Natural killer cell (primary cell): ENCODE measurements at regions not wholly inside any gene's neighbourhood (a gene's known extent, or its start where the extent isn't known, plus 50 kb on each side); places are given as distances from the start of the nearest gene placed in this dataset.

ENCODE experiments used
- ATAC-seq, 3 donors: fragments of 150-1000 bp in 2 of 3; fragments of 200-7000 bp in 1 of 3; cut with Tn5 transposase; 1 replicate in 1 of 3; 2 replicates in 2 of 3; pipeline ENCODE4 v1.10.0; 2021; ENCODE audit warnings: mild to moderate bottlenecking in 2 of 3, moderate library complexity in 2 of 3
- DNase-seq, 2 donors: peaks; one replicate each; pipeline versions ENCODE4 v3.0.0 to v3.0.0-alpha.2; 2013 to 2021; ENCODE audit warnings: mixed read lengths in 1 of 2
- H3K27ac ChIP-seq: one replicate; pipeline ENCODE4 v1.5.1; 2013; ENCODE audit warnings: mild to moderate bottlenecking, low read length
- H3K27me3 ChIP-seq: one replicate; pipeline ENCODE4 v1.6.1; 2013; ENCODE audit warnings: low read length; ENCODE audit not compliant: control insufficient read depth, insufficient read depth
- H3K36me3 ChIP-seq: one replicate; pipeline ENCODE4 v1.6.1; 2013; ENCODE audit warnings: low read length; ENCODE audit not compliant: control insufficient read depth, insufficient read depth
- H3K4me1 ChIP-seq: one replicate; pipeline ENCODE4 v1.6.1; 2013; ENCODE audit warnings: low read length; ENCODE audit not compliant: control insufficient read depth, insufficient read depth
- H3K4me3 ChIP-seq: one replicate; pipeline ENCODE4 v1.5.1; 2013; ENCODE audit warnings: low read length
- H3K9me3 ChIP-seq: one replicate; pipeline ENCODE4 v1.6.1; 2013; ENCODE audit warnings: low read length; ENCODE audit not compliant: control insufficient read depth, insufficient read depth
- H3K27ac Mint-ChIP-seq, 2 donors: one replicate each; pipeline ENCODE4 v1.8.0; 2022; ENCODE audit warnings: mild to moderate bottlenecking in 2 of 2, mixed read lengths in 2 of 2, moderate library complexity in 1 of 2
- H3K27me3 Mint-ChIP-seq, 2 donors: one replicate each; pipeline ENCODE4 v1.8.0; 2022; ENCODE audit warnings: low read depth in 2 of 2, mixed read lengths in 2 of 2
- H3K36me3 Mint-ChIP-seq: one replicate; pipeline ENCODE4 v1.8.0; 2022; ENCODE audit warnings: mixed read lengths
- H3K4me1 Mint-ChIP-seq, 2 donors: one replicate each; pipeline ENCODE4 v1.8.0; 2022; ENCODE audit warnings: mixed read lengths in 2 of 2
- H3K4me3 Mint-ChIP-seq: one replicate; pipeline ENCODE4 v1.8.0; 2022; ENCODE audit warnings: mild to moderate bottlenecking, moderate library complexity, mixed read lengths
- H3K9me3 Mint-ChIP-seq, 2 donors: one replicate each; pipeline ENCODE4 v1.8.0; 2022; ENCODE audit warnings: mixed read lengths in 2 of 2
- WGBS: methylation state at CpG from one replicate; pipeline ENCODE4 v1.1.7; 2013; ENCODE audit warnings: missing lambda C conversion rate; ENCODE audit not compliant: insufficient coverage; 5-methylcytosine and 5-hydroxymethylcytosine counted together
- intact Hi-C: fragments of 100-400 bp; cut with micrococcal nuclease; formaldehyde crosslinking; loops from one replicate; pipeline ENCODE4 v1.14.2; 2022
- TF ChIP-seq, protein P1 (sequence below): fragments of 200-600 bp; IDR thresholded peaks from one replicate; pipeline ENCODE4 v1.8.0; 2022; ENCODE audit warnings: antibody characterized with exemption

DNA sequence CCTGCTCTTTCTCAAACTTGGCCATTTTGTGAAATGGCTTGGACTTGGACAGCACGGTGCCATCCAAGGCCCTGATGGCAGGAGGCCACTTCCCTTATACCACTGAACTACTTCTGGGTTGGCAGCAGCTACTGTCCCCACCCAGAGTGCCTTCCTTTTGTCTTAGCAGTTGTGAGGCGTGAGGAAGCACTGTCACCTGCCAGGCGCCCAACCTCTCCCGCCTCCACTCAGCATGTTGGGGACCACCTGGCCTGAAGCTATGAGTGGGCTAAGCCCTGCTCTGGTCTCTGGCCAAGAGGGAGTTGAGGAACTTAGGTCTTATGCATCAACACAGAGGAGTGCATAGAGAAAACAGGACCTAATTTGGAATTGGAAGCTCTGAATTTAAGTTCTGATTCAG, 276.0 kb downstream of the ENC1 start:
- intact Hi-C loops = no loop called here
- 92% methylated on average over 4 of the region's 4 CpGs for WGBS
- Mint-ChIP-seq H3K27ac (no peak overlapping the region), H3K27me3 (peaks cover 0 to 7% of the 10 kb centered on the region in 2 donors), H3K9me3 (no peaks in the 10 kb centered on the region), H3K36me3 (no peaks in the 10 kb centered on the region), H3K4me1 (no peaks in the 10 kb centered on the region), H3K4me3 (no peak overlapping the region)
- no peak overlapping the region for H3K4me3 ChIP-seq
- TF ChIP-seq, protein P1, sequence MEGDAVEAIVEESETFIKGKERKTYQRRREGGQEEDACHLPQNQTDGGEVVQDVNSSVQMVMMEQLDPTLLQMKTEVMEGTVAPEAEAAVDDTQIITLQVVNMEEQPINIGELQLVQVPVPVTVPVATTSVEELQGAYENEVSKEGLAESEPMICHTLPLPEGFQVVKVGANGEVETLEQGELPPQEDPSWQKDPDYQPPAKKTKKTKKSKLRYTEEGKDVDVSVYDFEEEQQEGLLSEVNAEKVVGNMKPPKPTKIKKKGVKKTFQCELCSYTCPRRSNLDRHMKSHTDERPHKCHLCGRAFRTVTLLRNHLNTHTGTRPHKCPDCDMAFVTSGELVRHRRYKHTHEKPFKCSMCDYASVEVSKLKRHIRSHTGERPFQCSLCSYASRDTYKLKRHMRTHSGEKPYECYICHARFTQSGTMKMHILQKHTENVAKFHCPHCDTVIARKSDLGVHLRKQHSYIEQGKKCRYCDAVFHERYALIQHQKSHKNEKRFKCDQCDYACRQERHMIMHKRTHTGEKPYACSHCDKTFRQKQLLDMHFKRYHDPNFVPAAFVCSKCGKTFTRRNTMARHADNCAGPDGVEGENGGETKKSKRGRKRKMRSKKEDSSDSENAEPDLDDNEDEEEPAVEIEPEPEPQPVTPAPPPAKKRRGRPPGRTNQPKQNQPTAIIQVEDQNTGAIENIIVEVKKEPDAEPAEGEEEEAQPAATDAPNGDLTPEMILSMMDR = no peak
- H3K36me3 ChIP-seq = no peaks in the 10 kb centered on the region
- no peak overlapping the region for H3K27ac ChIP-seq
- no peaks in the 10 kb centered on the region for H3K9me3 ChIP-seq
- DNase-seq (no peak), ATAC-seq (no peak)
- no peaks in the 10 kb centered on the region for H3K4me1 ChIP-seq
- no peaks in the 10 kb centered on the region for H3K27me3 ChIP-seq

DNA sequence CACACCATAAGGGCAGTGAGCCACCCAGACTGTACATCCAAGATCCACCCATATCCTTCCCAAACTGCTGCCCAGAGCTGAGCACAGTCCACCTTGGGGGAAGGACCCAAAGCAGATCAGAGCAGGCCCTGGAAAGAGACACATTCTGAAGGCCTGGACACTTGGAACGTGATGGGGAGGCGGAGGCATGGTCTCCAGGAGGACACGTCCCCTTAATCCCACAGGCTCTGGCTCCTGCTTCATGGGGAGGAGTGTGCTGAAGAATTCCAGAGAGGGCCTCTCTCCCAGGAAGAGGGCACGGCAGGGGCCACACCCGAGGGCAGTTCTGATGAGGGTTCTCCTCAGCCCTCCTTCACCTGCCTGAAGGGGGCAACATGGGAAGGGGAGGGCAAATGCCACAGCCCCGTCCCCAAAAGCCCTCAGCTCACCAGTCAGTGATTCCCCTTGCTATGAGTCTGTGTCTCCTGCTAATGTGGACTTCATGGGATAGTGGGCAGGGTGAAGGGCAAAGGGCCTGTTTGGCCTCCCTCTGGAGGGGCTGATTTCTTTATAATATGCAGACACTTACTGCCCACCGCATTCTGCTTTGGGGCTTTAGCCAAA, 276.8 kb downstream of the ENC1 start:
- TF ChIP-seq, protein P1 = no peak
- intact Hi-C loops = no loop called here
- ATAC-seq (no peak), DNase-seq (no peak)
- Histone ChIP-seq H3K27ac (no peak overlapping the region), H3K9me3 (no peaks in the 10 kb centered on the region), H3K4me3 (no peak overlapping the region), H3K4me1 (no peaks in the 10 kb centered on the region), H3K27me3 (no peaks in the 10 kb centered on the region), H3K36me3 (no peaks in the 10 kb centered on the region)
- H3K9me3 Mint-ChIP-seq = no peaks in the 10 kb centered on the region
- no peaks in the 10 kb centered on the region for H3K4me1 Mint-ChIP-seq
- no peaks in the 10 kb centered on the region for H3K36me3 Mint-ChIP-seq
- H3K4me3 Mint-ChIP-seq = no peak overlapping the region
- H3K27ac Mint-ChIP-seq = no peak overlapping the region
- peaks cover 0 to 9% of the 10 kb centered on the region in 2 donors for H3K27me3 Mint-ChIP-seq
- WGBS = 92% methylated on average over 7 of the region's 7 CpGs

DNA sequence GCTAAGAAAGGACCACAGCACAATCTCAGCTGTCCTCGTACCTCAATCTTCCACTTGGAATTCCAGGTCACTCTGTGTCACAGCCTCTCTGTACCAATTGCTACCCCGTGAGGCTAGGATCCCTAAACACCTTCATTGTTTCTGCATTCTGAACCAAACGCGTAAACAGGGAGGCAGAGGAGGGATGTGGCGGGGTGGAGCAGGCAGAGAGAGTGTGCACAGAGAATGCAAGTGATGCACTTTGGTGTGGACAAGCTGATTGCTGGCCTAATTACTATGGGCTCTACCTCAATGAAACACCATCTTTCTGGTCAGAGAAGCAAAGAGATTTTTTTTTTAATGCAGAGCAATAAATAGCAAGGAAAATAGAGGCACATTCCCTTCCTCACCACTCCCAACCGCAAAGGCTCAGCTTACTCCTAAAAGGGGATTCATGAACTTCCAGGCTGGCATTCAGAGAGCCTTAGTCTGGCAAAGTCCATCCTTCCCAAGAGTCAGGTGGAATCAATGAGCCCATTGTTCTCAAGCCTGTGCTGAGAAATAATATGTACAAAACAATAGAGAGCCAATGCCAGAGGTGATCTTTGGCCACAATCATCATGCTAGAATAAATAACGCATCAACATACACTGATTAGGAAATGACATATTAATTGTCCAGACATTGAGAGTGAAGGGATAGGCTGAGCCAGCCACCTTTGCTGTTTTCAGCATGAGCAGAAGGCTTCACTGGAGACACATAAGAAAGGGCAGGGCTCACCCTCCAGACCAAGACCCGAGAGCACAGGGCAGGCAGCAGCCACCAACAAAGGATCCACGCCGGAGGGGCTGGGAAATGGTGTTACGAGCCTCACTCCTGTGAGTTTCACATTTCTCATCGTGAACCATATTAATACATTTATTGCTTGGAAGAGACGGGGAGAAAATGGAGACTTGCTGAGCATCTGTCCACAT, 278.8 kb downstream of the ENC1 start:
- H3K36me3 Mint-ChIP-seq = no peaks in the 10 kb centered on the region
- H3K4me3 Mint-ChIP-seq = no peak overlapping the region
- WGBS = 95% methylated on average over 13 of the region's 13 CpGs
- no peak overlapping the region for H3K27ac Mint-ChIP-seq
- ATAC-seq (no peak), DNase-seq (no peak)
- Histone ChIP-seq H3K9me3 (no peaks in the 10 kb centered on the region), H3K36me3 (no peaks in the 10 kb centered on the region), H3K27me3 (no peaks in the 10 kb centered on the region), H3K4me3 (no peak overlapping the region), H3K27ac (no peak overlapping the region), H3K4me1 (no peaks in the 10 kb centered on the region)
- no peaks in the 10 kb centered on the region for H3K4me1 Mint-ChIP-seq
- peaks cover 0 to 9% of the 10 kb centered on the region in 2 donors for H3K27me3 Mint-ChIP-seq
- intact Hi-C loops = no loop called here
- no peaks in the 10 kb centered on the region for H3K9me3 Mint-ChIP-seq
- TF ChIP-seq, protein P1 = no peak
